Endothelial cell of umbilical vein (primary cell): ENCODE measurements at regions not wholly inside any gene's neighbourhood (a gene's known extent, or its start where the extent isn't known, plus 50 kb on each side); places are given as distances from the start of the nearest gene placed in this dataset.

Source experiments
- BruUV-seq: library from RNA; stranded (reverse); fragments of 400-500 nt; replicated peaks from 2 replicates; lab custom pipeline; 2021; lab: Mats Ljungman, UMichigan
- CTCF ChIA-PET: fragments of 300-600, 350-600 bp; sonication (Branson Sonifier 250); formaldehyde crosslinking; loops from one replicate; lab custom pipeline; 2021; ENCODE audit warnings: antibody characterized with exemption, inconsistent platforms; lab: Charles Lee
- POLR2A ChIA-PET: fragments of 300-600, 350-600 bp; sonication (Branson Sonifier 250); formaldehyde crosslinking; loops from one replicate; lab custom pipeline; 2021; ENCODE audit warnings: antibody characterized with exemption, inconsistent platforms; lab: Charles Lee
- DNase-seq: peaks from one replicate; pipeline ENCODE4 v3.0.0-alpha.2; 2011; ENCODE audit warnings: low read depth, low spot score
- FAIRE-seq: peaks from 2 replicates; lab custom pipeline; 2011; peaks lifted over from hg19 to GRCh38; lab: Jason Lieb, UNC
- H2AFZ ChIP-seq: 2 replicates; pipeline ENCODE4 v1.6.0; 2012; ENCODE audit warnings: low read depth, low read length, control low read depth, inconsistent platforms
- H3K27ac ChIP-seq: 2 replicates; pipeline ENCODE4 v1.5.1; 2011; ENCODE audit warnings: low read depth, mild to moderate bottlenecking, control low read depth, low read length, moderate library complexity; ENCODE audit not compliant: insufficient read depth
- H3K27me3 ChIP-seq, 2 experiments: 2 replicates each; pipeline versions ENCODE4 v1.6.0 to v1.6.1; 2011; ENCODE audit warnings: low read length in 2 of 2, mixed read lengths in 1 of 2; ENCODE audit not compliant: control insufficient read depth in 2 of 2, insufficient read depth in 2 of 2
- H3K36me3 ChIP-seq, 2 experiments: 2 replicates in 1 of 2; 3 replicates in 1 of 2; pipeline ENCODE4 v1.5.1; 2011; ENCODE audit warnings: low read length in 2 of 2, mild to moderate bottlenecking in 1 of 2, moderate library complexity in 1 of 2; ENCODE audit not compliant: control insufficient read depth in 2 of 2, insufficient read depth in 2 of 2; ENCODE audit errors: extremely low read depth in 1 of 2
- H3K4me1 ChIP-seq: 3 replicates; pipeline ENCODE4 v1.5.1; 2011; ENCODE audit warnings: mild to moderate bottlenecking, low read length; ENCODE audit not compliant: control insufficient read depth, insufficient read depth; ENCODE audit errors: extremely low read depth
- H3K4me2 ChIP-seq: 2 replicates; pipeline ENCODE4 v1.6.1; 2011; ENCODE audit warnings: low read length, control low read depth, mixed read lengths; ENCODE audit not compliant: insufficient read depth
- H3K4me3 ChIP-seq, 3 experiments: fragments of 200-600 bp in 1 of 3; sonication (generic), shearing (Covaris generic) in 1 of 3; replicated peaks in 1 of 3; 2 replicates each; pipeline ENCODE4 v1.5.1; 2011 to 2016; ENCODE audit warnings: control low read depth in 3 of 3, low read length in 3 of 3, mild to moderate bottlenecking in 2 of 3, inconsistent platforms in 1 of 3, low read depth in 1 of 3, moderate library complexity in 1 of 3; ENCODE audit not compliant: insufficient read depth in 1 of 3
- H3K79me2 ChIP-seq: 2 replicates; pipeline ENCODE4 v1.6.0; 2012; ENCODE audit warnings: low read length, inconsistent platforms; ENCODE audit not compliant: control insufficient read depth, insufficient read depth
- H3K9ac ChIP-seq: replicated peaks from 2 replicates; pipeline ENCODE3; 2011; ENCODE audit warnings: low read length, control low read depth; ENCODE audit not compliant: insufficient read depth; ENCODE audit errors: extremely low read depth
- H3K9me1 ChIP-seq: replicated peaks from 3 replicates; pipeline ENCODE4 v1.6.0; 2011; ENCODE audit warnings: mild to moderate bottlenecking, low read length; ENCODE audit not compliant: control insufficient read depth, insufficient read depth; ENCODE audit errors: extremely low read depth
- H3K9me3 ChIP-seq: replicated peaks from 2 replicates; pipeline ENCODE4 v1.5.1; 2012; ENCODE audit warnings: low read length, inconsistent platforms; ENCODE audit not compliant: control insufficient read depth, insufficient read depth
- H4K20me1 ChIP-seq: replicated peaks from 2 replicates; pipeline ENCODE3; 2011; ENCODE audit warnings: mild to moderate bottlenecking, low read length; ENCODE audit not compliant: control insufficient read depth, insufficient read depth; ENCODE audit errors: extremely low read depth
- CTCF ChIP-seq, 2 donors: IDR thresholded peaks; 1 replicate in 1 of 2; 2 replicates in 1 of 2; pipeline ENCODE4 v1.5.1; 2011; ENCODE audit warnings: low read length in 2 of 2, mild to moderate bottlenecking in 2 of 2, moderate library complexity in 2 of 2, control low read depth in 1 of 2, inconsistent platforms in 1 of 2, low read depth in 1 of 2; ENCODE audit not compliant: insufficient read depth in 1 of 2; ENCODE audit errors: extremely low read depth in 1 of 2
- EZH2 ChIP-seq: IDR thresholded peaks from 2 replicates; pipeline ENCODE4 v1.6.1; 2012; ENCODE audit warnings: borderline replicate concordance, low read depth, mild to moderate bottlenecking, moderate library complexity, low read length, inconsistent platforms; ENCODE audit not compliant: severe bottlenecking
- FOS ChIP-seq: IDR thresholded peaks from 2 replicates; pipeline ENCODE4 v1.6.1; 2011; ENCODE audit warnings: mild to moderate bottlenecking, low read length, moderate library complexity, borderline replicate concordance; ENCODE audit not compliant: insufficient read depth
- GATA2 ChIP-seq: IDR thresholded peaks from 2 replicates; pipeline ENCODE4 v1.7.0; 2011; ENCODE audit warnings: low read depth, mild to moderate bottlenecking, moderate library complexity, mixed read lengths, low read length; ENCODE audit not compliant: insufficient read length, insufficient read depth
- JUN ChIP-seq: IDR thresholded peaks from 2 replicates; pipeline ENCODE4 v1.6.1; 2011; ENCODE audit warnings: borderline replicate concordance, low read depth; ENCODE audit not compliant: insufficient read length, insufficient read depth
- MAX ChIP-seq: IDR thresholded peaks from 2 replicates; pipeline ENCODE4 v1.6.1; 2011; ENCODE audit not compliant: insufficient read depth, insufficient read length
- MYC ChIP-seq: IDR thresholded peaks from one replicate; pipeline ENCODE4 v1.6.1; 2011; ENCODE audit warnings: mild to moderate bottlenecking, low read depth, low read length
- POLR2A ChIP-seq: IDR thresholded peaks from 2 replicates; pipeline ENCODE4 v1.6.1; 2012; ENCODE audit warnings: low read depth, mild to moderate bottlenecking, control low read depth, low read length
- POLR2AphosphoS5 ChIP-seq: IDR thresholded peaks from 2 replicates; pipeline ENCODE4 v1.6.1; 2012; ENCODE audit warnings: low read depth, mild to moderate bottlenecking, control low read depth, low read length, moderate library complexity; ENCODE audit not compliant: insufficient read depth
- dilution Hi-C: fragments of 300-500 bp; cut with MboI; formaldehyde crosslinking; loops from one replicate; pipeline ENCODE4 v1.15.0; 2019; ENCODE audit warnings: low sequenced_read_pairs; ENCODE audit not compliant: extremely low pct_ligation_motif_present
- intact Hi-C: fragments of 100-400 bp; cut with micrococcal nuclease; formaldehyde crosslinking; loops from one replicate; pipeline ENCODE4 v1.10.0; 2022

GRCh38 chr10:44834131-44834530 lies 77.0 kb upstream of the TMEM72 start:
- Histone ChIP-seq H3K9ac (no peak overlapping the region), H3K4me2 (no peak overlapping the region), H3K36me3 (no peaks in the 10 kb centered on the region), H3K4me3 (no peak overlapping the region), H2AFZ (no peak overlapping the region), H3K4me1 (no peaks in the 10 kb centered on the region), H3K9me3 (no peaks in the 10 kb centered on the region), H3K27ac (no peak overlapping the region), H3K79me2 (no peaks in the 10 kb centered on the region), H3K27me3 (no peaks in the 10 kb centered on the region), H4K20me1 (no peaks in the 10 kb centered on the region), H3K9me1 (no peaks in the 10 kb centered on the region)
- intact Hi-C loops (no loop called here), dilution Hi-C loops (no loop called here)
- no TSS peak for BruUV-seq
- FAIRE-seq (no peak), DNase-seq (no peak)
- CTCF ChIA-PET: no interaction called here
- POLR2A ChIA-PET: no interaction called here
- TF ChIP-seq POLR2A (no peak), EZH2 (no peak), JUN (no peak), FOS (no peak), POLR2AphosphoS5 (no peak), GATA2 (no peak), CTCF (IDR thresholded peaks at IDR 0.05; ENCODE audit: extremely low read depth in 1 of 2, insufficient read depth in 1 of 2, low read depth in 1 of 2, low read length in 2 of 2) (no peak), MAX (no peak), MYC (no peak)
